ENCODE measurements at regions not wholly inside any gene's neighbourhood (a gene's known extent, or its start where the extent isn't known, plus 50 kb on each side); places are given as distances from the start of the nearest gene placed in this dataset.

- TF ChIP-seq TAF1 (IDR thresholded peaks at IDR 0.05; ENCODE audit: low read depth, low read length), result no peak
- TF ChIP-seq POU2F2 (IDR thresholded peaks at IDR 0.05; ENCODE audit: low read depth, low read length), result no peak
- no peak for TF ChIP-seq POLR2AphosphoS5 (IDR thresholded peaks at IDR 0.05; ENCODE audit: low read depth, low read length)
- TF ChIP-seq PAX5 (IDR thresholded peaks at IDR 0.05; ENCODE audit: insufficient read depth, low read length, severe bottlenecking), result no peak
- TF ChIP-seq POLR2A (IDR thresholded peaks at IDR 0.05; ENCODE audit: low read depth, low read length), result no peak
- no peak for TF ChIP-seq SPI1 (IDR thresholded peaks at IDR 0.05; ENCODE audit: low read depth, low read length)
- DNase-seq (ENCODE audit: insufficient read length, low spot score) (no peak), FAIRE-seq (no peak)
Measured at GRCh38 chr16:49910541-49911071, 54.7 kb upstream of the ZNF423 start.

- no peak for FAIRE-seq
- no peak for DNase-seq (ENCODE audit: insufficient read length, low spot score)
- TF ChIP-seq PAX5 (IDR thresholded peaks at IDR 0.05; ENCODE audit: insufficient read depth, low read length, severe bottlenecking) (no peak), SPI1 (IDR thresholded peaks at IDR 0.05; ENCODE audit: low read depth, low read length) (no peak), TAF1 (IDR thresholded peaks at IDR 0.05; ENCODE audit: low read depth, low read length) (no peak), POU2F2 (IDR thresholded peaks at IDR 0.05; ENCODE audit: low read depth, low read length) (no peak), POLR2A (IDR thresholded peaks at IDR 0.05; ENCODE audit: low read depth, low read length) (no peak), POLR2AphosphoS5 (IDR thresholded peaks at IDR 0.05; ENCODE audit: low read depth, low read length) (no peak)
Measured at GRCh38 chr16:49911430-49911829, 55.5 kb upstream of the ZNF423 start.

- DNase-seq (ENCODE audit: insufficient read length, low spot score), result no peak
- no peak for TF ChIP-seq POLR2A (IDR thresholded peaks at IDR 0.05; ENCODE audit: low read depth, low read length)
- no peak for TF ChIP-seq SPI1 (IDR thresholded peaks at IDR 0.05; ENCODE audit: low read depth, low read length)
- no peak for TF ChIP-seq POU2F2 (IDR thresholded peaks at IDR 0.05; ENCODE audit: low read depth, low read length)
- TF ChIP-seq TAF1 (IDR thresholded peaks at IDR 0.05; ENCODE audit: low read depth, low read length), result no peak
- FAIRE-seq, result no peak
Measured at GRCh38 chr16:49912721-49913120, 56.8 kb upstream of the ZNF423 start.

- FAIRE-seq (no peak), DNase-seq (ENCODE audit: insufficient read length, low spot score) (no peak)
- no peak for TF ChIP-seq SPI1 (IDR thresholded peaks at IDR 0.05; ENCODE audit: low read depth, low read length)
- no peak for TF ChIP-seq PAX5 (IDR thresholded peaks at IDR 0.05; ENCODE audit: insufficient read depth, low read length, severe bottlenecking)
- TF ChIP-seq POLR2AphosphoS5 (IDR thresholded peaks at IDR 0.05; ENCODE audit: low read depth, low read length), result no peak
- no peak for TF ChIP-seq POLR2A (IDR thresholded peaks at IDR 0.05; ENCODE audit: low read depth, low read length)
Measured at GRCh38 chr16:49913720-49914119, 57.8 kb upstream of the ZNF423 start.

- no peak for TF ChIP-seq POLR2A (IDR thresholded peaks at IDR 0.05; ENCODE audit: low read depth, low read length)
- no peak for TF ChIP-seq POLR2AphosphoS5 (IDR thresholded peaks at IDR 0.05; ENCODE audit: low read depth, low read length)
- no peak for TF ChIP-seq TAF1 (IDR thresholded peaks at IDR 0.05; ENCODE audit: low read depth, low read length)
- TF ChIP-seq SPI1 (IDR thresholded peaks at IDR 0.05; ENCODE audit: low read depth, low read length), result no peak
- TF ChIP-seq PAX5 (IDR thresholded peaks at IDR 0.05; ENCODE audit: insufficient read depth, low read length, severe bottlenecking), result no peak
- TF ChIP-seq POU2F2 (IDR thresholded peaks at IDR 0.05; ENCODE audit: low read depth, low read length), result no peak
- no peak for FAIRE-seq
Measured at GRCh38 chr16:49914657-49915056, 58.7 kb upstream of the ZNF423 start.

GRCh38 chr16:49918257-49918656, 62.3 kb upstream of the ZNF423 start:
- FAIRE-seq, result no peak

More at GRCh38 chr16:49914657-49915056, 58.7 kb upstream of the ZNF423 start:
- no peak for DNase-seq (ENCODE audit: insufficient read length, low spot score)

GRCh38 chr16:49919327-49919726, 63.4 kb upstream of the ZNF423 start:
- TF ChIP-seq POLR2A (IDR thresholded peaks at IDR 0.05; ENCODE audit: low read depth, low read length) (no peak), TAF1 (IDR thresholded peaks at IDR 0.05; ENCODE audit: low read depth, low read length) (no peak), POU2F2 (IDR thresholded peaks at IDR 0.05; ENCODE audit: low read depth, low read length) (no peak), POLR2AphosphoS5 (IDR thresholded peaks at IDR 0.05; ENCODE audit: low read depth, low read length) (no peak), SPI1 (IDR thresholded peaks at IDR 0.05; ENCODE audit: low read depth, low read length) (no peak), PAX5 (IDR thresholded peaks at IDR 0.05; ENCODE audit: insufficient read depth, low read length, severe bottlenecking) (no peak)
- DNase-seq (ENCODE audit: insufficient read length, low spot score), result no peak
- no peak for FAIRE-seq

More at GRCh38 chr16:49918257-49918656, 62.3 kb upstream of the ZNF423 start:
- TF ChIP-seq SPI1 (IDR thresholded peaks at IDR 0.05; ENCODE audit: low read depth, low read length) (no peak), POU2F2 (IDR thresholded peaks at IDR 0.05; ENCODE audit: low read depth, low read length) (no peak), TAF1 (IDR thresholded peaks at IDR 0.05; ENCODE audit: low read depth, low read length) (no peak), PAX5 (IDR thresholded peaks at IDR 0.05; ENCODE audit: insufficient read depth, low read length, severe bottlenecking) (no peak), POLR2A (IDR thresholded peaks at IDR 0.05; ENCODE audit: low read depth, low read length) (no peak), POLR2AphosphoS5 (IDR thresholded peaks at IDR 0.05; ENCODE audit: low read depth, low read length) (no peak)
- no peak for DNase-seq (ENCODE audit: insufficient read length, low spot score)

GRCh38 chr16:49920397-49920796, 64.5 kb upstream of the ZNF423 start:
- FAIRE-seq (no peak), DNase-seq (ENCODE audit: insufficient read length, low spot score) (no peak)
- TF ChIP-seq POU2F2 (IDR thresholded peaks at IDR 0.05; ENCODE audit: low read depth, low read length), result no peak
- no peak for TF ChIP-seq POLR2AphosphoS5 (IDR thresholded peaks at IDR 0.05; ENCODE audit: low read depth, low read length)
- no peak for TF ChIP-seq POLR2A (IDR thresholded peaks at IDR 0.05; ENCODE audit: low read depth, low read length)
- no peak for TF ChIP-seq PAX5 (IDR thresholded peaks at IDR 0.05; ENCODE audit: insufficient read depth, low read length, severe bottlenecking)
- no peak for TF ChIP-seq TAF1 (IDR thresholded peaks at IDR 0.05; ENCODE audit: low read depth, low read length)
- TF ChIP-seq SPI1 (IDR thresholded peaks at IDR 0.05; ENCODE audit: low read depth, low read length), result no peak

- no peak for TF ChIP-seq TAF1 (IDR thresholded peaks at IDR 0.05; ENCODE audit: low read depth, low read length)
- TF ChIP-seq PAX5 (IDR thresholded peaks at IDR 0.05; ENCODE audit: insufficient read depth, low read length, severe bottlenecking), result no peak
- no peak for TF ChIP-seq SPI1 (IDR thresholded peaks at IDR 0.05; ENCODE audit: low read depth, low read length)
- no peak for TF ChIP-seq POLR2AphosphoS5 (IDR thresholded peaks at IDR 0.05; ENCODE audit: low read depth, low read length)
- TF ChIP-seq POLR2A (IDR thresholded peaks at IDR 0.05; ENCODE audit: low read depth, low read length), result no peak
- no peak for TF ChIP-seq POU2F2 (IDR thresholded peaks at IDR 0.05; ENCODE audit: low read depth, low read length)
- no peak for DNase-seq (ENCODE audit: insufficient read length, low spot score)
- no peak for FAIRE-seq
Measured at GRCh38 chr16:49921106-49921505, 65.2 kb upstream of the ZNF423 start.
